ENCODE measurements at regions not wholly inside any gene's neighbourhood (a gene's known extent, or its start where the extent isn't known, plus 50 kb on each side); places are given as distances from the start of the nearest gene placed in this dataset.

GRCh38 chr15:35173444-35174118, 88.5 kb upstream of the NANOGP8 start:
- Histone ChIP-seq H3K9ac (replicated peaks; ENCODE audit: extremely low read depth, insufficient read depth, low read length) (no peak overlapping the region), H2AFZ (ENCODE audit: low read depth, low read length) (no peak overlapping the region), H3K9me1 (replicated peaks; ENCODE audit: control insufficient read depth, extremely low read depth, insufficient read depth, low read length) (no peaks in the 10 kb centered on the region), H3K9me3 (replicated peaks; ENCODE audit: control insufficient read depth, insufficient read depth, low read length) (no peaks in the 10 kb centered on the region), H4K20me1 (replicated peaks; ENCODE audit: control insufficient read depth, extremely low read depth, insufficient read depth, low read length) (no peaks in the 10 kb centered on the region), H3K27ac (ENCODE audit: insufficient read depth, low read depth, low read length) (no peak overlapping the region), H3K79me2 (ENCODE audit: control insufficient read depth, insufficient read depth, low read length) (no peaks in the 10 kb centered on the region), H3K36me3 (ENCODE audit: control insufficient read depth in 2 of 2, extremely low read depth in 1 of 2, insufficient read depth in 2 of 2, low read length in 2 of 2) (no peaks in the 10 kb centered on the region), H3K4me3 (replicated peaks in 1 of 3; ENCODE audit: insufficient read depth in 1 of 3, low read depth in 1 of 3, low read length in 3 of 3) (no peak overlapping the region), H3K4me2 (ENCODE audit: insufficient read depth, low read length) (no peak overlapping the region), H3K27me3 (ENCODE audit: control insufficient read depth in 2 of 2, insufficient read depth in 2 of 2, low read length in 2 of 2) (no peaks in the 10 kb centered on the region), H3K4me1 (ENCODE audit: control insufficient read depth, extremely low read depth, insufficient read depth, low read length) (peaks cover 8% of the 10 kb centered on the region)
- ChIA-PET POLR2A (no interaction called here), CTCF (no interaction called here)
- intact Hi-C loops (cut with micrococcal nuclease): no loop called here
- TF ChIP-seq CTCF (IDR thresholded peaks at IDR 0.05; ENCODE audit: extremely low read depth in 1 of 2, insufficient read depth in 1 of 2, low read depth in 1 of 2, low read length in 2 of 2) (no peak), POLR2AphosphoS5 (IDR thresholded peaks at IDR 0.05; ENCODE audit: insufficient read depth, low read depth, low read length) (no peak), MYC (IDR thresholded peaks at IDR 0.05; ENCODE audit: low read depth, low read length) (no peak), JUN (IDR thresholded peaks at IDR 0.05; ENCODE audit: borderline replicate concordance, insufficient read depth, insufficient read length, low read depth) (no peak), EZH2 (IDR thresholded peaks at IDR 0.05; ENCODE audit: borderline replicate concordance, low read depth, low read length, severe bottlenecking) (no peak), GATA2 (IDR thresholded peaks at IDR 0.05; ENCODE audit: insufficient read depth, insufficient read length, low read depth, low read length) (no peak)
- BruUV-seq (replicated peaks): no TSS peak
- DNase-seq (ENCODE audit: low read depth, low spot score) (no peak), FAIRE-seq (no peak)
- dilution Hi-C loops (cut with MboI; ENCODE audit: extremely low pct_ligation_motif_present, low sequenced_read_pairs): no loop called here

All from endothelial cell of umbilical vein (primary cell).